ENCODE measurements at regions not wholly inside any gene's neighbourhood (a gene's known extent, or its start where the extent isn't known, plus 50 kb on each side); places are given as distances from the start of the nearest gene placed in this dataset.

DNA sequence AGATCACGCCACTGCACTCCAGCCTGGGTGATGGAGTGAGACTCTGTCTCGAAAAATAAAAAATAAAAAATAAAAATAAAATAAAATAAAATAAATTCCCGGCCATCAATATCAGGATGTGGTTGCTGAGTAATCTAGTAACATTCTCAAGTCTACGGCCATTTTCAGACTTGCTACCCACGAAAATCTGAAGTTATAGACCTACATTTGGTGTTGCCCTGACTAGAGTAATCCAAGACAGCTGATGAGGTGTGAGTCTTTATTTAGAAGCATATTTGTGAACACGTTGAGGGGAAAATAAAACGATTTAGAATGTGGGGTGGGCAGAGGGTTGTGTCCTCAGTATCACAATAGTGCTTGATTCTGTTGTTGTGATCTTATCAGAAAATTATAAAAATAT, 130.2 kb upstream of the MID1 start:
- H3K4me3 ChIP-seq: no peak overlapping the region
- H3K27me3 ChIP-seq: no peaks in the 10 kb centered on the region
- no peak overlapping the region for H3K27ac ChIP-seq
- DNase-seq (no peak), ATAC-seq (no peak)
- no peaks in the 10 kb centered on the region for H3K36me3 ChIP-seq
- H3K9me3 ChIP-seq: no peaks in the 10 kb centered on the region
- no peak for TF ChIP-seq CTCF (IDR thresholded peaks at IDR 0.05)
- no peaks in the 10 kb centered on the region for H3K4me1 ChIP-seq
- intact Hi-C loops (cut with DNase I): no loop called here

GRCh38 chrX:10753116-10753515, 132.7 kb upstream of the MID1 start:
- TF ChIP-seq CTCF (IDR thresholded peaks at IDR 0.05): no peak
- no peaks in the 10 kb centered on the region for H3K27me3 ChIP-seq
- no peaks in the 10 kb centered on the region for H3K9me3 ChIP-seq
- intact Hi-C loops (cut with DNase I): no loop called here
- H3K27ac ChIP-seq: no peak overlapping the region
- H3K4me3 ChIP-seq: no peak overlapping the region
- no peak for DNase-seq
- no peaks in the 10 kb centered on the region for H3K36me3 ChIP-seq
- ATAC-seq: no peak
- H3K4me1 ChIP-seq: no peaks in the 10 kb centered on the region

- H3K9me3 ChIP-seq: no peaks in the 10 kb centered on the region
- H3K27ac ChIP-seq: no peak overlapping the region
- no peaks in the 10 kb centered on the region for H3K27me3 ChIP-seq
- no peak for ATAC-seq
- intact Hi-C loops (cut with DNase I): no loop called here
- no peak for DNase-seq
- TF ChIP-seq CTCF (IDR thresholded peaks at IDR 0.05): no peak
- H3K4me1 ChIP-seq: no peaks in the 10 kb centered on the region
- no peaks in the 10 kb centered on the region for H3K36me3 ChIP-seq
- no peak overlapping the region for H3K4me3 ChIP-seq
Measured at GRCh38 chrX:10754445-10754844, 134.1 kb upstream of the MID1 start.

DNA sequence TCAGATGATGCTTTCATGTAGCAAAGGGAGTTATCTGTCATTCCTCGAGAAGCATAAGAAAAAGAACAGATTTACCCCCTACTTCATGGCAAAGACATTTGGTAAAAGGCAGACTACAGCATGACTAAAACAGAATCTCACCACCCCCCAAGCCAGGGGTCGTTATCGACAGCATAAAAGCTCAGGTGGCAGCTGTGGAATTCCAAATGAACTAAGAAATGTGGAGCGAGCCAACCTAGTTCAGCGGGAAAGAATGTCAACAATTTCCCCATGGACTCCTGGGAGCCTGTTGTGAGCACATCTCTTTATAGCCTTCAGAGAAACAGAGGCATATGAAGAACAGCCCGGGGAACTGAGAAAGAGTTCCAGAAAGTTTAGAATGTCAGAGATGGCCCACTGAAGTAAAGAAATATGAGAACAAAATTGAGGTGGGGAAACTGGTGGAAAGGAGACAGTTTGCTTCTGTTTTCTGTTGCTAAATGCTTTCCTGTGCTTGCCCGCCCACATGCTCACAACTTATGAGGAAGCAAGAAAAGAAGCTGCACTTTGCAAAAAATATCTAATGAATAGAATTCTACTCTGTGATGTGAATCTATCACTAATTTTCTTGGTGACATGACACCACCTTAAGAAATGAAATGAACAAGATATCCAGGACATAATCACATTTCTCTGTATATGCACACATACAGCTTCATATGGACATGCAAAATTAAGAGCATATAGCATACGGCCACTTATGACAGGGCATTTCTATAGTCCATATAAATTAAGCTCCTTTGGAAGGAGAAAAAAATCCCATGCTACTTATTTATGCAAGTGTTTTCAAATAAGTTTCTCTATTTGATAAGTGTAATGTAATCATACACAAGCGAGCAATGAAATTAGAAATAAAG, 135.3 kb upstream of the MID1 start:
- DNase-seq: no peak
- peak; percentile 45 for ATAC-seq
- H3K27ac ChIP-seq: no peak overlapping the region

DNA sequence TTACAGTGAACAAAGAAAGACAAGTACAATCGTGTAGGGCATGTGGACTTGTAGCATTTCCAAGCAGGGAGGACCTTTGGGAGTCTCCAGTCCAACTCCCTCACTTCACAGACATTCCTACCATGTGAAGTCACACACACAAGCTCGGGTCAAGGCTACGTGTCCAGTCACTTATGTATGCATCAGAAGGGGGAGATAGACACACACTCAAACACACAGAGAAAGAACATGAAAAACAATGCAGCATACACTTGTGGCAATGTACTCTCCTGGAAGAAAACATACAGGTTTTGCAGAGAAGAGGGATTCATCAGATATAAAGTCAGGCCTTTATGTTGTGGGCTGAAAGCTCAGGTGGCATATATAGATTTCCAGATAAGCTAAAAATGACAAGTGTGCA, 136.1 kb upstream of the MID1 start:
- no peak overlapping the region for H3K27ac ChIP-seq
- no peaks in the 10 kb centered on the region for H3K27me3 ChIP-seq
- no peaks in the 10 kb centered on the region for H3K36me3 ChIP-seq
- DNase-seq (no peak), ATAC-seq (peak; percentile 86)
- H3K4me3 ChIP-seq: no peak overlapping the region
- H3K4me1 ChIP-seq: no peaks in the 10 kb centered on the region
- TF ChIP-seq CTCF (IDR thresholded peaks at IDR 0.05): no peak
- intact Hi-C loops (cut with DNase I): no loop called here
- no peaks in the 10 kb centered on the region for H3K9me3 ChIP-seq

More for the DNA sequence above, 135.3 kb upstream of the MID1 start:
- Histone ChIP-seq H3K36me3 (no peaks in the 10 kb centered on the region), H3K4me1 (no peaks in the 10 kb centered on the region), H3K9me3 (no peaks in the 10 kb centered on the region), H3K4me3 (no peak overlapping the region), H3K27me3 (no peaks in the 10 kb centered on the region)
- no peak for TF ChIP-seq CTCF (IDR thresholded peaks at IDR 0.05)
- intact Hi-C loops (cut with DNase I): no loop called here
